ENCODE measurements at regions not wholly inside any gene's neighbourhood (a gene's known extent, or its start where the extent isn't known, plus 50 kb on each side); places are given as distances from the start of the nearest gene placed in this dataset.

DNA sequence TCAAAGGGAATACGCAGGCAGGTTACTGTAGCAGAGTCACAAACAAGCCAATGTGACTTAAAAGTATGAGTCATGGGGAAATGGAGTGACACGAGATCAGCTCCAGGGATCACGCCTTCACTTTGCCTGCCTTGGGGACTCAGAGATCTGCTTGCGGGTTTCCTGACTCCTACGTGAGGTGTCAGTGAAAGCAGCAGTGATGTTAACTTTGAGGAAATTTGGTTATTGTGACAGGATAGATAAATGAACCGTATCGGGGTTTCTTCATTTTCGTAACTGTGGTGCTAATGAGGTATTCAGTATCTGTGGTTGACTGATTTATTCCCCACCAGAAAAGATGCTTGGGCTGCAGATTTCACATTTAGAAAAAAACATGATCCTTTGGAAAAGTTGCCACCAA lies 383.3 kb upstream of the ZFP42 start:
- no peak overlapping the region for H3K4me3 ChIP-seq (ENCODE audit: low read depth, low read length)
- TF ChIP-seq, protein P1, sequence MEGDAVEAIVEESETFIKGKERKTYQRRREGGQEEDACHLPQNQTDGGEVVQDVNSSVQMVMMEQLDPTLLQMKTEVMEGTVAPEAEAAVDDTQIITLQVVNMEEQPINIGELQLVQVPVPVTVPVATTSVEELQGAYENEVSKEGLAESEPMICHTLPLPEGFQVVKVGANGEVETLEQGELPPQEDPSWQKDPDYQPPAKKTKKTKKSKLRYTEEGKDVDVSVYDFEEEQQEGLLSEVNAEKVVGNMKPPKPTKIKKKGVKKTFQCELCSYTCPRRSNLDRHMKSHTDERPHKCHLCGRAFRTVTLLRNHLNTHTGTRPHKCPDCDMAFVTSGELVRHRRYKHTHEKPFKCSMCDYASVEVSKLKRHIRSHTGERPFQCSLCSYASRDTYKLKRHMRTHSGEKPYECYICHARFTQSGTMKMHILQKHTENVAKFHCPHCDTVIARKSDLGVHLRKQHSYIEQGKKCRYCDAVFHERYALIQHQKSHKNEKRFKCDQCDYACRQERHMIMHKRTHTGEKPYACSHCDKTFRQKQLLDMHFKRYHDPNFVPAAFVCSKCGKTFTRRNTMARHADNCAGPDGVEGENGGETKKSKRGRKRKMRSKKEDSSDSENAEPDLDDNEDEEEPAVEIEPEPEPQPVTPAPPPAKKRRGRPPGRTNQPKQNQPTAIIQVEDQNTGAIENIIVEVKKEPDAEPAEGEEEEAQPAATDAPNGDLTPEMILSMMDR (IDR thresholded peaks at IDR 0.05; ENCODE audit: control insufficient read depth, extremely low read depth, insufficient read depth): no peak
- no peak for DNase-seq (ENCODE audit: low read depth)

DNA sequence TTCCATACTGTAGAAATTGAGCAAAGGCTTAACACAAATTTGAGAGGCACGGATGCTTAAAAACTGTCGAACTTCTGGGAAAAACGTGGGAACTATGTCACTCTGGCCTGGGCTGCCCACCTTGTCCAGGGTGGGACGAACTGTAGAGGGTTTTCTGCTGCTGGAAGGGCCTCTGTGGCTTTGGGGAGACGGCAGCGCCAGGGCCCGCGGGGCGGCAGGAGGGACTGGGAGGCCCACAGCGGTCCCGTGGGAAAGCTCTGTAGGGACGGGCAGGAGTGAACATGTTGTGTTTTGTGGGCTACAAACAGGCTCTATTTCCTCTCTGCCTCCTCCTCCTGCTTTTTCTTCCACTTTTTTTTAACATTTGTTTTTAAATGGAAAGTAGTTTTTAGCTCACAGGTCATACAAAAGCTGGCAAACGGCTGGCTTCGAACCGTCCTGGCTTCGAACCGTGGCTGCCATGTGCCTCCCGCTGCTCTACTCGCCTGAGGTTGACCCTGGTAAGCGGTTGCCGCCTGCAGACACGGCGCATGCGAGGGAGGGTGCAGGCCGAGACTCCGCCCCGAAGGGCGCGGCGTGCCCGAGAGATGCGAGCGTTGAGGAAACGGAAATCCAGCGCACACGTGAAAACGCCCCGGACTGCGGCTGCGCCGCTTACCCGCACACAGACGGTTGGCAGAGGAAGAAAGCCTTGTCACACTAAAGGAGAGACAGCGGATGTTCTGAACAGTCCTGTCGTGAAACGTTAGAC lies 382.3 kb upstream of the ZFP42 start:
- H3K4me3 ChIP-seq (ENCODE audit: low read depth, low read length): no peak overlapping the region
- DNase-seq (ENCODE audit: low read depth): no peak
- TF ChIP-seq, protein P1 (IDR thresholded peaks at IDR 0.05; ENCODE audit: control insufficient read depth, extremely low read depth, insufficient read depth): no peak

DNA sequence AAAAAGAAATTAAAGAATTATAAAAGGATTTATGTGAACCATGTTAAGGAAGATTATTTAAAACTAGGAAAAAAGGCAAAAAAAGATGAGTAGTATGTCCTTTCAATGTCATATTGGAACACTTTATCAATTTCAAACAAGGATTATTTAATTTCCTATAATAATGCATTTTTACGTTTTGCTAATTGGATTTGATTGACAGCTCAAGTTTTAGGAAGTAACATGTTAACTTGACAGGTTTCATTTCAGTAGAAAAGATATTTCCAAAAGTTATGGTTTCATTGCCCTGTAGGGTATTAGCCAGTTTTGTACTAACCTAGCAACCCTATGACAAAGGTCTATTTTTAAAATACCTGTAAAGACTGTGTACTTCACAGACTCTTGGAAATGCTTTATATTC lies 379.6 kb upstream of the ZFP42 start:
- DNase-seq (ENCODE audit: low read depth): no peak
- TF ChIP-seq, protein P1 (IDR thresholded peaks at IDR 0.05; ENCODE audit: control insufficient read depth, extremely low read depth, insufficient read depth): no peak
- H3K4me3 ChIP-seq (ENCODE audit: low read depth, low read length): no peak overlapping the region

DNA sequence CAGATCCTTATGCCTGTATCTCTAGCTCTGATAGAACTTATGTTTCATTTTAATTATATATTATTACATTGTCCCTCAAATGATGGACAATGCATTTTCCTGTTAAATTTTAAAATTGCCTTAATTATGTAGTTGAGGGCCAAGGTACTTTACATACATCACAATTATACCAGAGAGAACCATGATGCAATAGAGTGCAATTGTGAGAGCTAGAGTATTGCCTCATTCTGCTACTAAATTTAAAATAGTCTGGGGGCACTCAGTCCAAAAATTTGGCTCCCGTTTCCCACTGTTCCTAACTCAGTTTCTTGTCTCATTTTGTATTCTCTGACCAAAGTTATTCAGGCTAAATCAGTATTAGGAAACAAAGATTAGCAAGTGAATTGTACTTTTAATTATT lies 378.5 kb upstream of the ZFP42 start:
- no peak for DNase-seq (ENCODE audit: low read depth)
- H3K4me3 ChIP-seq (ENCODE audit: low read depth, low read length): no peak overlapping the region
- TF ChIP-seq, protein P1 (IDR thresholded peaks at IDR 0.05; ENCODE audit: control insufficient read depth, extremely low read depth, insufficient read depth): no peak

DNA sequence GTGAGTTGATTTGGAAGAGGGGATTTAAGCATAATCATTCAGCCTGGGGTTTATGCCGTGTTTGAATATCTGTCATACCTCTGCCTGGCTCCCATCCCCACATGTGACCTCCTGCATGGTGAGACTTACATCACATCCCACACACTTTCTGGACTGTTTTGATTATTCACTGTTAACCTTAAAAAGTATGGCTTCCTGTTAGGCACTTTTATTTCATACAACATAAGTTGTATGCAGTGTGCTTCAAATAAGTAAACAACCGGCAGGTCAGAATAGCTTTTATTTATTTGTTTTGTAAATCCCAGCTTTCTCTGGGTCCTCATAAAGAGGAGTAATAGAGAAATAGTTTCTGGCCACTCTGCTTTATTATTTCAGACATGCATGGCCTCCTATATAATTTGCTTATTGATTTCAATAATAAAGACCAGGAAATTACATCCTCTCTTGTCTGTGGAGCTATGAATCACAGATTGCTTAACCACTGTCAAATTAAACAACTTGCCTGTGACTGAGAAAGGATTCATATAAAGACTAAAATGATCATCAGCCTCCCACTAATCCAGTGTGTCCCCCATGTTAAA lies 376.8 kb upstream of the ZFP42 start:
- no peak overlapping the region for H3K4me3 ChIP-seq (ENCODE audit: low read depth, low read length)
- TF ChIP-seq, protein P1 (IDR thresholded peaks at IDR 0.05; ENCODE audit: control insufficient read depth, extremely low read depth, insufficient read depth): no peak
- peak; percentile 41 for DNase-seq (ENCODE audit: low read depth)

DNA sequence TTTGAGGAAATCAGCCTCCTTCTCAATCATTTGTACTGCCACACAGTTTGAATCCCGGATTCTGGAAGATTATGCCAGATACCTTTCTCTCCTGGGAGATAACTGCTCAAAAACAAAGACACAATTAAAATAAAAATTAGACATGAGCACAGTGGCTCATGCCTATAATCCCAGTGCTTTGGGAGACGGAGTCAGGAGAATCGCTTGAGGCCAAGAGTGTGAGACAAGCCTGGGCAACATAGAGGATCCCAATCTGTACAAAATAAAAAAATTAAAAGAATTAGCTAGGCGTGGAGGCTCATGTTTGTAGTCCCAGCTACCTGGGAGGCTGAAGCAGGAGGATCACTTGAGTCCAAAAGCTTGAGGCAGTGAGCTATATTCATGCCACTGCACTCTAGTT lies 376.3 kb upstream of the ZFP42 start:
- H3K4me3 ChIP-seq (ENCODE audit: low read depth, low read length): no peak overlapping the region
- no peak for DNase-seq (ENCODE audit: low read depth)
- TF ChIP-seq, protein P1 (IDR thresholded peaks at IDR 0.05; ENCODE audit: control insufficient read depth, extremely low read depth, insufficient read depth): no peak
